H1 (cell line): ENCODE measurements at regions not wholly inside any gene's neighbourhood (a gene's known extent, or its start where the extent isn't known, plus 50 kb on each side); places are given as distances from the start of the nearest gene placed in this dataset.

Experiments
- CTCF ChIA-PET: fragments of 300-600 bp; sonication (Branson Sonifier 250); formaldehyde crosslinking; loops from one replicate; lab custom pipeline; 2021; ENCODE audit not compliant: partially characterized antibody; lab: Charles Lee
- POLR2A ChIA-PET: fragments of 300-600 bp; sonication (Branson Sonifier 250); formaldehyde crosslinking; loops from one replicate; lab custom pipeline; 2021; ENCODE audit warnings: inconsistent platforms; ENCODE audit not compliant: partially characterized antibody; lab: Charles Lee
- DNase-seq, 2 experiments: peaks; one replicate each; pipeline versions ENCODE4 v3.0.0 to v3.0.0-alpha.2; 2010 to 2022; ENCODE audit warnings: low spot score in 2 of 2, low read depth in 1 of 2, mixed read lengths in 1 of 2
- FAIRE-seq: peaks from 2 replicates; lab custom pipeline; 2011; peaks lifted over from hg19 to GRCh38; lab: Jason Lieb, UNC
- H2AFZ ChIP-seq: 2 replicates; pipeline ENCODE4 v1.8.1; 2012; ENCODE audit warnings: low read length, inconsistent platforms
- H2AK5ac ChIP-seq: 2 replicates; pipeline ENCODE4 v1.6.1; 2013; ENCODE audit warnings: low read depth, low read length
- H2BK120ac ChIP-seq: replicated peaks from 2 replicates; pipeline ENCODE3; 2013; ENCODE audit warnings: low read depth, low read length, inconsistent platforms
- H2BK12ac ChIP-seq: 2 replicates; pipeline ENCODE4 v1.6.1; 2013; ENCODE audit warnings: low read depth, low read length
- H2BK15ac ChIP-seq: 2 replicates; pipeline ENCODE4 v1.6.1; 2013; ENCODE audit warnings: low read length
- H2BK20ac ChIP-seq: 2 replicates; pipeline ENCODE4 v1.6.1; 2013; ENCODE audit warnings: low read length
- H2BK5ac ChIP-seq: 2 replicates; pipeline ENCODE4 v1.6.1; 2013; ENCODE audit warnings: low read depth, low read length
- H3K14ac ChIP-seq: 2 replicates; pipeline ENCODE4 v1.6.1; 2013; ENCODE audit warnings: inconsistent platforms; ENCODE audit not compliant: insufficient read length
- H3K18ac ChIP-seq: 2 replicates; pipeline ENCODE4 v1.6.1; 2013; ENCODE audit warnings: low read length; ENCODE audit errors: extremely low read depth
- H3K23ac ChIP-seq: 2 replicates; pipeline ENCODE4 v1.6.1; 2013; ENCODE audit warnings: inconsistent platforms; ENCODE audit not compliant: insufficient read length
- H3K23me2 ChIP-seq: 2 replicates; pipeline ENCODE4 v1.6.1; 2013; ENCODE audit warnings: low read depth, low read length
- H3K27ac ChIP-seq: 2 replicates; pipeline ENCODE4 v1.6.1; 2011; ENCODE audit warnings: low read depth, low read length, inconsistent platforms
- H3K27me3 ChIP-seq, 4 experiments: replicated peaks in 1 of 4; 1 replicate in 1 of 4; 2 replicates in 3 of 4; pipeline versions ENCODE4 v1.6.1 to v1.8.1; 2011 to 2013; ENCODE audit warnings: low read length in 3 of 4, mild to moderate bottlenecking in 3 of 4, inconsistent platforms in 2 of 4, mixed read lengths in 2 of 4, moderate library complexity in 1 of 4; ENCODE audit not compliant: control insufficient read depth in 3 of 4, insufficient read depth in 3 of 4; ENCODE audit errors: extremely low read depth in 1 of 4
- H3K36me3 ChIP-seq, 4 experiments: 2 replicates each; pipeline versions ENCODE4 v1.6.1 to v1.8.1; 2011 to 2013; ENCODE audit warnings: mild to moderate bottlenecking in 4 of 4, low read length in 3 of 4, moderate library complexity in 2 of 4, control low read depth in 1 of 4, inconsistent platforms in 1 of 4; ENCODE audit not compliant: insufficient read depth in 4 of 4, control insufficient read depth in 2 of 4
- H3K4ac ChIP-seq: replicated peaks from 2 replicates; pipeline ENCODE3; 2013; ENCODE audit warnings: low read length, low read depth, mixed read lengths, inconsistent platforms; ENCODE audit not compliant: insufficient read length
- H3K4me1 ChIP-seq, 4 experiments: replicated peaks in 1 of 4; 1 replicate in 1 of 4; 2 replicates in 3 of 4; pipeline versions ENCODE4 v1.6.1 to v1.8.1; 2011 to 2013; ENCODE audit warnings: low read length in 3 of 4, inconsistent platforms in 2 of 4, mixed read lengths in 1 of 4; ENCODE audit not compliant: insufficient read depth in 4 of 4, control insufficient read depth in 3 of 4
- H3K4me2 ChIP-seq, 2 experiments: 2 replicates each; pipeline versions ENCODE4 v1.6.1 to v1.8.1; 2011 to 2013; ENCODE audit warnings: low read depth in 2 of 2, low read length in 2 of 2, control low read depth in 1 of 2, inconsistent platforms in 1 of 2, mild to moderate bottlenecking in 1 of 2; ENCODE audit not compliant: insufficient read depth in 1 of 2
- H3K4me3 ChIP-seq, 4 experiments: fragments of 200-600, 300-600 bp in 1 of 4; sonication (generic), shearing (Covaris generic), sonication (Bioruptor Twin) in 1 of 4; 2 replicates each; pipeline versions ENCODE4 v1.5.1 to v1.8.1; 2011 to 2016; ENCODE audit warnings: low read length in 4 of 4, low read depth in 3 of 4, control low read depth in 2 of 4, inconsistent platforms in 2 of 4, mild to moderate bottlenecking in 2 of 4, mixed read lengths in 1 of 4, moderate library complexity in 1 of 4; ENCODE audit not compliant: insufficient read depth in 2 of 4; ENCODE audit errors: extremely low read depth in 1 of 4
- H3K56ac ChIP-seq: replicated peaks from 2 replicates; pipeline ENCODE3; 2013; ENCODE audit warnings: low read depth, mild to moderate bottlenecking, mixed read lengths, low read length, inconsistent platforms; ENCODE audit not compliant: insufficient read length
- H3K79me1 ChIP-seq: 2 replicates; pipeline ENCODE4 v1.6.1; 2013; ENCODE audit warnings: low read depth, low read length, control low read depth
- H3K79me2 ChIP-seq, 2 experiments: 2 replicates each; pipeline versions ENCODE4 v1.6.1 to v1.8.1; 2012 to 2013; ENCODE audit warnings: low read length in 2 of 2, mild to moderate bottlenecking in 2 of 2, inconsistent platforms in 1 of 2; ENCODE audit not compliant: insufficient read depth in 2 of 2, control insufficient read depth in 1 of 2
- H3K9ac ChIP-seq, 4 experiments: replicated peaks in 1 of 4; 1 replicate in 1 of 4; 2 replicates in 3 of 4; pipeline versions ENCODE4 v1.6.1 to v1.8.1; 2011 to 2013; ENCODE audit warnings: low read depth in 3 of 4, low read length in 3 of 4, control low read depth in 2 of 4, mild to moderate bottlenecking in 2 of 4, moderate library complexity in 2 of 4, inconsistent platforms in 1 of 4; ENCODE audit errors: extremely low read depth in 1 of 4
- H3K9me3 ChIP-seq, 2 experiments: 2 replicates each; pipeline versions ENCODE4 v1.6.1 to v1.8.1; 2012 to 2013; ENCODE audit warnings: mild to moderate bottlenecking in 2 of 2, moderate library complexity in 2 of 2, control low read depth in 1 of 2, inconsistent platforms in 1 of 2, low read depth in 1 of 2, low read length in 1 of 2, mixed read lengths in 1 of 2; ENCODE audit not compliant: insufficient read depth in 2 of 2
- H4K20me1 ChIP-seq, 2 experiments: replicated peaks in 1 of 2; 2 replicates each; pipeline versions ENCODE3 to v1.8.1; 2011 to 2013; ENCODE audit warnings: inconsistent platforms in 2 of 2, low read length in 2 of 2, mild to moderate bottlenecking in 1 of 2; ENCODE audit not compliant: insufficient read depth in 2 of 2, control insufficient read depth in 1 of 2
- H4K5ac ChIP-seq: 2 replicates; pipeline ENCODE4 v1.6.1; 2013; ENCODE audit warnings: low read length, low read depth, mixed read lengths, inconsistent platforms; ENCODE audit not compliant: insufficient read length
- H4K8ac ChIP-seq: 2 replicates; pipeline ENCODE4 v1.8.0; 2013; ENCODE audit warnings: mild to moderate bottlenecking, moderate library complexity, low read length, inconsistent platforms; ENCODE audit not compliant: insufficient read depth; ENCODE audit errors: extremely low read depth
- H4K91ac ChIP-seq: replicated peaks from 2 replicates; pipeline ENCODE3; 2013; ENCODE audit warnings: low read length, mixed read lengths, inconsistent platforms; ENCODE audit not compliant: insufficient read length
- ATF2 ChIP-seq: IDR thresholded peaks from 2 replicates; pipeline ENCODE4 v1.6.1; 2012; ENCODE audit warnings: low read length, inconsistent platforms
- BACH1 ChIP-seq: IDR thresholded peaks from 2 replicates; pipeline ENCODE4 v1.6.1; 2012; ENCODE audit warnings: low read length, improper control_type of control experiment
- CREB1 ChIP-seq: IDR thresholded peaks from 2 replicates; pipeline ENCODE4 v1.6.1; 2012; ENCODE audit warnings: inconsistent platforms
- HDAC2 ChIP-seq, 2 experiments: fragments of 300-600 bp in 1 of 2; sonication (generic) in 1 of 2; IDR thresholded peaks; 2 replicates each; pipeline ENCODE4 v1.6.1; 2011 to 2012; ENCODE audit warnings: low read depth in 2 of 2, low read length in 2 of 2, mild to moderate bottlenecking in 2 of 2, moderate library complexity in 2 of 2, borderline replicate concordance in 1 of 2, inconsistent platforms in 1 of 2
- KDM4A ChIP-seq: IDR thresholded peaks from one replicate; pipeline ENCODE4 v1.7.1; 2012; ENCODE audit warnings: low read depth, mild to moderate bottlenecking, moderate library complexity, low read length, inconsistent platforms; ENCODE audit not compliant: severe bottlenecking
- MAX ChIP-seq: IDR thresholded peaks from 2 replicates; pipeline ENCODE4 v1.6.1; 2012; ENCODE audit warnings: inconsistent platforms
- NRF1 ChIP-seq: IDR thresholded peaks from 2 replicates; pipeline ENCODE4 v1.6.1; 2011; ENCODE audit warnings: mild to moderate bottlenecking, low read depth, low read length, improper control_type of control experiment
- SAP30 ChIP-seq: fragments of 300-600 bp; sonication (generic); IDR thresholded peaks from 2 replicates; pipeline ENCODE4 v1.7.1; 2012; ENCODE audit warnings: low read length, moderate library complexity, mild to moderate bottlenecking, inconsistent platforms; ENCODE audit not compliant: insufficient read depth, insufficient replicate concordance
- SUZ12 ChIP-seq: fragments of 200-600 bp; sonication (generic); IDR thresholded peaks from 2 replicates; pipeline ENCODE4 v1.6.1; 2012; ENCODE audit warnings: mild to moderate bottlenecking, inconsistent platforms, low read length, moderate library complexity, mixed read lengths
- WGBS, 2 experiments: shearing (Covaris generic) in 1 of 2; methylation state at CpG; one replicate each; pipeline versions ENCODE4 v1.1.6 to v1.1.7; 2013 to 2015; ENCODE audit warnings: low lambda C conversion rate in 2 of 2, mixed read lengths in 2 of 2, inconsistent platforms in 1 of 2, low coverage in 1 of 2, missing lambda C conversion rate in 1 of 2; ENCODE audit not compliant: insufficient replicate concordance in 2 of 2, insufficient coverage in 1 of 2, insufficient read length in 1 of 2; ENCODE audit errors: extremely low coverage in 1 of 2, missing lambda C conversion rate in 1 of 2; 5-methylcytosine and 5-hydroxymethylcytosine counted together

GRCh38 chr17:64780096-64781013, 118.2 kb upstream of the SMURF2 start:
- Histone ChIP-seq H3K9me3 (no peaks in the 10 kb centered on the region), H2AK5ac (no peak overlapping the region), H2AFZ (no peak overlapping the region), H2BK15ac (no peak overlapping the region), H3K79me2 (no peaks in the 10 kb centered on the region), H3K9ac (no peak overlapping the region; a peak in 1 of 7 replicates), H2BK120ac (no peak overlapping the region), H2BK20ac (no peak overlapping the region), H4K8ac (no peak overlapping the region), H3K36me3 (peaks cover 0 to 4% (median 0%) of the 10 kb centered on the region in 4 experiments; a peak in 1 of 8 replicates), H3K14ac (no peak overlapping the region), H3K23me2 (peaks cover 14% of the 10 kb centered on the region; the same call in 1 of the 2 replicates), H4K5ac (no peak overlapping the region), H3K4me1 (peaks cover 3 to 24% (median 11%) of the 10 kb centered on the region in 4 experiments), H3K18ac (no peak overlapping the region), H3K56ac (no peak overlapping the region), H3K4me3 (peak overlapping the region; percentile 47 to 68 (median 56)), H3K79me1 (no peaks in the 10 kb centered on the region), H2BK5ac (no peak overlapping the region), H4K20me1 (peaks cover 0 to 4% of the 10 kb centered on the region in 2 experiments), H3K27ac (no peak overlapping the region), H3K4ac (no peak overlapping the region), H3K27me3 (peaks cover 31 to 67% (median 60%) of the 10 kb centered on the region in 4 experiments), H4K91ac (no peak overlapping the region), H3K23ac (no peak overlapping the region), H3K4me2 (peak overlapping the region; percentile 62 to 89), H2BK12ac (no peak overlapping the region)
- peak in 1 of 2 experiments; percentile 87 for DNase-seq
- ChIA-PET CTCF (interaction anchor here (0.7 kb wide), 1 partner anchor 8 kb away, joined by 3 read pairs; no protein-coding TSS in a partner anchor), POLR2A (interaction anchor here (0.6 kb wide), 1 partner anchor 118 kb away, joined by 4 read pairs; the partner anchor contains the start of gene SMURF2)
- 6% methylated on average over 32 of the region's 69 CpGs; no CpG with 5 or more reads in 1 of the 2 experiments for WGBS, 2 experiments
- no peak for FAIRE-seq
- TF ChIP-seq SAP30 (peak; percentile 57), HDAC2 (IDR thresholded peaks at IDR 0.05; ENCODE audit: borderline replicate concordance in 1 of 2, low read depth in 2 of 2, low read length in 2 of 2) (peak in 1 of 2 experiments; percentile 38; a peak in 1 of 4 replicates), CREB1 (peak; percentile 63; the same call in 1 of the 2 replicates), KDM4A (peak; percentile 77), BACH1 (no peak), ATF2 (no peak), NRF1 (no peak), MAX (no peak), SUZ12 (no peak)
